Neuronal stem cell (in vitro differentiated cells): ENCODE measurements at regions not wholly inside any gene's neighbourhood (a gene's known extent, or its start where the extent isn't known, plus 50 kb on each side); places are given as distances from the start of the nearest gene placed in this dataset.

Experiments
- DNase-seq: peaks from one replicate; pipeline ENCODE4 v3.0.0-alpha.2; 2013; ENCODE audit warnings: low spot score
- H2AFZ ChIP-seq: one replicate; pipeline ENCODE4 v1.6.1; 2013; ENCODE audit warnings: mild to moderate bottlenecking, low read length, inconsistent platforms
- H2AK5ac ChIP-seq: 2 replicates; pipeline ENCODE4 v1.6.1; 2013; ENCODE audit warnings: low read depth, mild to moderate bottlenecking, inconsistent platforms, low read length, moderate library complexity, mixed read lengths
- H2BK120ac ChIP-seq: 2 replicates; pipeline ENCODE4 v1.6.1; 2013; ENCODE audit warnings: low read depth, mild to moderate bottlenecking, inconsistent platforms, low read length, moderate library complexity, mixed read lengths
- H2BK12ac ChIP-seq: one replicate; pipeline ENCODE4 v1.6.1; 2013; ENCODE audit warnings: low read length, inconsistent platforms
- H2BK15ac ChIP-seq: 2 replicates; pipeline ENCODE4 v1.6.1; 2013; ENCODE audit warnings: mild to moderate bottlenecking, low read length, inconsistent platforms, mixed read lengths
- H2BK5ac ChIP-seq: one replicate; pipeline ENCODE4 v1.6.1; 2013; ENCODE audit warnings: inconsistent platforms, mild to moderate bottlenecking, low read length, moderate library complexity
- H3K14ac ChIP-seq: one replicate; pipeline ENCODE4 v1.6.1; 2013; ENCODE audit warnings: low read length, inconsistent platforms
- H3K18ac ChIP-seq: 2 replicates; pipeline ENCODE4 v1.6.1; 2013; ENCODE audit warnings: low read length, inconsistent platforms
- H3K23ac ChIP-seq: 2 replicates; pipeline ENCODE4 v1.6.1; 2013; ENCODE audit warnings: low read depth, mild to moderate bottlenecking, mixed read lengths, low read length, inconsistent platforms; ENCODE audit not compliant: poor library complexity
- H3K27ac ChIP-seq: replicated peaks from 3 replicates; pipeline ENCODE4 v1.5.1; 2013; ENCODE audit warnings: low read length, inconsistent platforms
- H3K27me3 ChIP-seq, 3 experiments: 2 replicates each; pipeline ENCODE4 v1.6.1; 2013; ENCODE audit warnings: low read length in 3 of 3, mild to moderate bottlenecking in 2 of 3, inconsistent platforms in 1 of 3, low read depth in 1 of 3, mixed read lengths in 1 of 3, moderate library complexity in 1 of 3; ENCODE audit not compliant: control insufficient read depth in 3 of 3, insufficient read depth in 3 of 3
- H3K36me3 ChIP-seq, 2 donors: replicated peaks in 1 of 2; 2 replicates each; pipeline ENCODE4 v1.6.1; 2013; ENCODE audit warnings: low read length in 2 of 2; ENCODE audit not compliant: control insufficient read depth in 2 of 2, insufficient read depth in 2 of 2
- H3K4ac ChIP-seq: 2 replicates; pipeline ENCODE4 v1.6.1; 2013; ENCODE audit warnings: inconsistent platforms, mild to moderate bottlenecking, low read length, moderate library complexity
- H3K4me1 ChIP-seq, 2 donors: 1 replicate in 1 of 2; 2 replicates in 1 of 2; pipeline ENCODE4 v1.6.1; 2013; ENCODE audit warnings: low read length in 2 of 2, low read depth in 1 of 2; ENCODE audit not compliant: control insufficient read depth in 2 of 2, insufficient read depth in 1 of 2
- H3K4me2 ChIP-seq: one replicate; pipeline ENCODE4 v1.6.1; 2013; ENCODE audit warnings: mild to moderate bottlenecking, low read length, inconsistent platforms; ENCODE audit not compliant: insufficient read depth, poor library complexity, severe bottlenecking
- H3K4me3 ChIP-seq, 2 donors: 2 replicates each; pipeline ENCODE4 v1.5.1; 2013; ENCODE audit warnings: low read length in 2 of 2, mild to moderate bottlenecking in 2 of 2, inconsistent platforms in 1 of 2, moderate library complexity in 1 of 2
- H3K79me1 ChIP-seq: one replicate; pipeline ENCODE4 v1.6.1; 2013; ENCODE audit warnings: low read depth, mild to moderate bottlenecking, inconsistent platforms, low read length, moderate library complexity
- H3K9ac ChIP-seq: one replicate; pipeline ENCODE4 v1.6.1; 2013; ENCODE audit warnings: mild to moderate bottlenecking, low read depth, low read length, inconsistent platforms; ENCODE audit not compliant: poor library complexity
- H3K9me3 ChIP-seq, 2 donors: replicated peaks in 1 of 2; 2 replicates each; pipeline versions ENCODE3 to v1.6.1; 2013; ENCODE audit warnings: low read length in 2 of 2, mild to moderate bottlenecking in 2 of 2, inconsistent platforms in 1 of 2, low read depth in 1 of 2, mixed read lengths in 1 of 2, moderate library complexity in 1 of 2; ENCODE audit not compliant: control insufficient read depth in 2 of 2, insufficient read depth in 1 of 2
- H4K8ac ChIP-seq: one replicate; pipeline ENCODE4 v1.6.1; 2013; ENCODE audit warnings: low read depth, mild to moderate bottlenecking, inconsistent platforms, low read length, moderate library complexity
- H4K91ac ChIP-seq: one replicate; pipeline ENCODE4 v1.6.1; 2013; ENCODE audit warnings: low read length, low read depth, mild to moderate bottlenecking, inconsistent platforms; ENCODE audit not compliant: poor library complexity
- WGBS, 2 donors: extraction: QIAGEN DNeasy Blood & Tissue Kit; methylation state at CpG; one replicate each; pipeline ENCODE4 v1.1.7; 2013; ENCODE audit warnings: missing lambda C conversion rate in 2 of 2, mixed read lengths in 1 of 2; ENCODE audit not compliant: insufficient read length in 2 of 2, insufficient replicate concordance in 1 of 2; ENCODE audit errors: extremely low coverage in 2 of 2; 5-methylcytosine and 5-hydroxymethylcytosine counted together

- no peak overlapping the region for H2BK12ac ChIP-seq
- no peak overlapping the region for H2AFZ ChIP-seq
- no peak overlapping the region for H3K9ac ChIP-seq
- H3K23ac ChIP-seq: no peak overlapping the region
- no peak overlapping the region for H2AK5ac ChIP-seq
- WGBS, 2 donors: no CpG with 5 or more reads among the region's 1 CpG
- H4K8ac ChIP-seq: no peak overlapping the region
- H2BK120ac ChIP-seq: no peak overlapping the region
- peaks cover 0 to under 1% (median 0%) of the 10 kb centered on the region in 3 experiments for H3K27me3 ChIP-seq
- no peak overlapping the region for H3K4me2 ChIP-seq
- no peak overlapping the region for H3K27ac ChIP-seq
- DNase-seq: no peak
- H3K4me1 ChIP-seq: no peaks in the 10 kb centered on the region
- H2BK5ac ChIP-seq: no peak overlapping the region
- H4K91ac ChIP-seq: no peak overlapping the region
- H3K14ac ChIP-seq: no peak overlapping the region
- no peak overlapping the region for H3K4ac ChIP-seq
- no peak overlapping the region for H3K4me3 ChIP-seq
- H3K18ac ChIP-seq: no peak overlapping the region
- no peaks in the 10 kb centered on the region for H3K36me3 ChIP-seq
- no peak overlapping the region for H2BK15ac ChIP-seq
- H3K9me3 ChIP-seq: no peaks in the 10 kb centered on the region
- H3K79me1 ChIP-seq: no peaks in the 10 kb centered on the region
Observed at GRCh38 chr14:36083317-36083716, 93.2 kb downstream of the PTCSC3 start.

GRCh38 chr14:36078080-36078479 lies 98.4 kb downstream of the PTCSC3 start:
- Histone ChIP-seq H4K91ac (no peak overlapping the region), H2AFZ (no peak overlapping the region), H3K4me3 (no peak overlapping the region), H3K9me3 (no peaks in the 10 kb centered on the region), H4K8ac (no peak overlapping the region), H3K27me3 (peaks cover 0 to 24% (median 0%) of the 10 kb centered on the region in 3 experiments), H3K9ac (no peak overlapping the region), H3K36me3 (no peaks in the 10 kb centered on the region), H3K79me1 (no peaks in the 10 kb centered on the region), H3K4me2 (no peak overlapping the region), H3K4ac (no peak overlapping the region), H3K23ac (no peak overlapping the region), H2AK5ac (no peak overlapping the region), H3K27ac (no peak overlapping the region), H3K18ac (no peak overlapping the region), H2BK5ac (no peak overlapping the region), H2BK120ac (no peak overlapping the region), H3K4me1 (peaks cover 0 to 2% of the 10 kb centered on the region in 2 donors), H3K14ac (no peak overlapping the region), H2BK15ac (no peak overlapping the region), H2BK12ac (no peak overlapping the region)
- DNase-seq: no peak

- no peak overlapping the region for H2BK15ac ChIP-seq
- H3K18ac ChIP-seq: no peak overlapping the region
- H4K91ac ChIP-seq: no peak overlapping the region
- H3K79me1 ChIP-seq: no peaks in the 10 kb centered on the region
- no peak overlapping the region for H3K4ac ChIP-seq
- no peak for DNase-seq
- no peak overlapping the region for H3K4me2 ChIP-seq
- no peaks in the 10 kb centered on the region for H3K9me3 ChIP-seq
- no peaks in the 10 kb centered on the region for H3K36me3 ChIP-seq
- H2BK12ac ChIP-seq: no peak overlapping the region
- H3K4me3 ChIP-seq: peak overlapping the region in 1 of 2 donors; percentile 46
- no peak overlapping the region for H2BK120ac ChIP-seq
- WGBS, 2 donors: no CpG with 5 or more reads among the region's 1 CpG
- H2AK5ac ChIP-seq: no peak overlapping the region
- no peak overlapping the region for H3K23ac ChIP-seq
- H3K4me1 ChIP-seq: peaks cover 0 to 2% of the 10 kb centered on the region in 2 donors
- H3K27ac ChIP-seq: no peak overlapping the region
- H4K8ac ChIP-seq: no peak overlapping the region
- no peak overlapping the region for H3K14ac ChIP-seq
- no peak overlapping the region for H2AFZ ChIP-seq
- H2BK5ac ChIP-seq: no peak overlapping the region
- H3K27me3 ChIP-seq: peaks cover 0 to 30% (median 0%) of the 10 kb centered on the region in 3 experiments
- H3K9ac ChIP-seq: no peak overlapping the region
Observed at GRCh38 chr14:36076197-36076596, 100.3 kb downstream of the PTCSC3 start.

- Histone ChIP-seq H2AFZ (no peak overlapping the region), H3K27me3 (peaks cover 0 to 30% (median 0%) of the 10 kb centered on the region in 3 experiments), H3K36me3 (no peaks in the 10 kb centered on the region), H3K9me3 (no peaks in the 10 kb centered on the region), H3K4me2 (no peak overlapping the region), H3K4me1 (peaks cover 0 to 2% of the 10 kb centered on the region in 2 donors), H3K27ac (no peak overlapping the region), H3K23ac (no peak overlapping the region), H4K91ac (no peak overlapping the region), H3K4me3 (no peak overlapping the region), H3K9ac (no peak overlapping the region), H2BK120ac (no peak overlapping the region), H3K79me1 (no peaks in the 10 kb centered on the region), H3K14ac (no peak overlapping the region), H3K4ac (no peak overlapping the region), H2AK5ac (no peak overlapping the region), H2BK12ac (no peak overlapping the region), H3K18ac (no peak overlapping the region), H4K8ac (no peak overlapping the region), H2BK15ac (no peak overlapping the region), H2BK5ac (no peak overlapping the region)
- no peak for DNase-seq
- WGBS, 2 donors: no CpG with 5 or more reads among the region's 7 CpGs
Observed at GRCh38 chr14:36075203-36075602, 101.3 kb downstream of the PTCSC3 start.
